Retina (tissue), 1 donor: ENCODE measurements at regions not wholly inside any gene's neighbourhood (a gene's known extent, or its start where the extent isn't known, plus 50 kb on each side); places are given as distances from the start of the nearest gene placed in this dataset.
A peak's percentile ranks its signal among the peaks of the same experiment; 100 is the strongest.
"Not testable (repeated sequence)": the region's sequence is repeated elsewhere in the genome, so short reads cannot be mapped to it uniquely, and the experiment has no call there.

Experiments used
- DNase-seq: peaks from one replicate; pipeline ENCODE4 v3.0.0-alpha.2; 2016

DNA sequence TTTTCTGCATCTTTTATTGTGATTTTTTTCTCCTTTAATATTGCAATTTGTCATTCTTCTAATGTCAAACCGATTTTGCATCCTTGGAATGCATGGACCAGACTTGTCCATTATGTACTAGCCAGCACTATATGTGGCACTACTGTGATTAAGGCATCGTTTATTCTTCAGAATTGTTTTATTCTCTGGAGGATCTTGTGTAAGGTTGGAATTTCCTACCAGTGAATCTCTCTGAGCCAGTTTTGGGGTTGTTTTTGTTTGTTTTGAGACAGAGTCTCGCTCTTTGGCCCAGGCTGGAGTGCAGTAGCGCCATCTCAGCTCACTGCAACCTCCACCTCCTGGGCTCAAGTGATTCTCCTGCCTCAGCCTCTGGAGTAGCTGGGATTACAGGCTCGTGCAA is 58.5 kb downstream of the IGLL5 start:
- no peak for DNase-seq

DNA sequence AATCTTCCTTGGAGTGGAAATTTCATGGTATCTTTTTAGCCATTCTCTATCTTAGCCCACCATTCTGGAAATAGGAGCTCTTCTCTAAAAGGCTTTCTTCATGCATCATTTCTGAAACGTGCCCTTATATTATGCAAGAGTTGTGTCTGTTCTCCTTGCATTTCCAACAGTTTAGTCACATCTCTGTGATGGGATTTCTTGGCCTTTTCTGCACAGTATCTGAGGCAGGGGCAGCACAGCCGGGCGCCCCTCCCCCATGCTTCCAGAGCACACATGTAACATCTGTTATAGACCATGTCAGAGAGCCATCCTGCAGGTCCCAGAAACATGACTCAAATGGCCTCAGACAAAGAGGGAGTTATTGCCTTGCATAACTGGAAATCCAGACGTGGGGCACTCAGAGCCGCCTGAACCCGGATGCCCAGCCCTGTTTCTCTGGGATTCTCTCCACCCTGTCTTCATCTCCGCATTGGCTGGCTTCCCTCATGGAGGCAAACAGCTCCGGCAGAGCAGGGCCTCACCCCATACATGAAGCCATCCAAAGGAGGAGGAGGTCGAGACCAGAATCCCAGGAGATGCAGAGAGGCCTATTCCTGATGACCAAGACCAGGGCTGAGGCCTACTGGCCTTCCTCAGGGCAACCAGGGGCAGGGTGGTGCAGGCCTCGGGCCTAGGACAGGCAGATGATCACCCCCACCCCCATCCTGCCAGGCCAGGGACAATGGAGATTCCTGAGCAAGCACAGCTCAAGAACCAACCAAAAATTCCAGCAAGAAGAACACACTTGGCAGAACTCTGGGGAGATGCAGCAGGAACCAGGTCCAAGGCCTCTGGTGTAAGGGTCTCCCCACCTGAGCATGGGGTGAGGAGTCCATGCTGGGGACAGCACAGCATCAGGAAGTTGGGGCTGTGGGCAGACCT is 61.3 kb downstream of the IGLL5 start:
- DNase-seq, result no peak

DNA sequence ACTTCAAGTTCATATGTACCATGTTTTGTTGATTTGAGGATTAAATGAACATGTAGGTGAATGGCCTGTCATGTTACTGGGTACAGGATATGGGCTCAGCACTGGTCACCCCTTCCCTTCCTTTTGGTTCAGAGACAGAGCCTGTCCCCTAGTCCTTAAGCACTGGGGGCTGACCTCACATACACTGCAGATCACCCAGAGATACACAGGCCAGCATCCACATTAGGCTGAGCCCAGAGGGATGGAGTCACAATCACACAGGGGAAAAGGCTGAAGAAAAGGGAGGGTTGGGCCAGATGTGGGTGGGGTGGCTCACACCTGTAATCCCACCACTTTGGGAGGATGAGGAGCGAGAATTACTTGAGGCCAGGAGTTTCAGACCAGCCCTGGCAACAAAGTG is 62.3 kb downstream of the IGLL5 start:
- no peak for DNase-seq

DNA sequence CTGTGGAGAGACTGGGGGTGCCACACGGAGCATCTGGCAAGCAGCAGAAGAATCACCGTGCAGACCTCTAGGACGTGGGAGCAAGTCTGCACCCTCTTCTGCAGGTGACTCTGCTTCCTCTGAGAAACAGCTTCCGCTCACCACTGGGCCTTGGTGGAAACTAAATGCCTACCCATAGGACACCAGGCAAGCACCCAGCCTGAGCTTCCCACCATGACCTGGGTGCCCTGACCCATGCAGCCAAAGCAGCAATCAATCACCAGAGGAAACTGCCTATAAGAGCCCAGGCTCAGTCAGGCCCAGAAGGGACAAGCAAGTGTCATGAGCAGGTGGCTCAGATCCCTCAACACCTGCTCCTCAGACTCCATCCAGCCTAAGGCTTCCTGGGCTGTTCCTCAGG is 63.4 kb downstream of the IGLL5 start:
- no peak for DNase-seq

DNA sequence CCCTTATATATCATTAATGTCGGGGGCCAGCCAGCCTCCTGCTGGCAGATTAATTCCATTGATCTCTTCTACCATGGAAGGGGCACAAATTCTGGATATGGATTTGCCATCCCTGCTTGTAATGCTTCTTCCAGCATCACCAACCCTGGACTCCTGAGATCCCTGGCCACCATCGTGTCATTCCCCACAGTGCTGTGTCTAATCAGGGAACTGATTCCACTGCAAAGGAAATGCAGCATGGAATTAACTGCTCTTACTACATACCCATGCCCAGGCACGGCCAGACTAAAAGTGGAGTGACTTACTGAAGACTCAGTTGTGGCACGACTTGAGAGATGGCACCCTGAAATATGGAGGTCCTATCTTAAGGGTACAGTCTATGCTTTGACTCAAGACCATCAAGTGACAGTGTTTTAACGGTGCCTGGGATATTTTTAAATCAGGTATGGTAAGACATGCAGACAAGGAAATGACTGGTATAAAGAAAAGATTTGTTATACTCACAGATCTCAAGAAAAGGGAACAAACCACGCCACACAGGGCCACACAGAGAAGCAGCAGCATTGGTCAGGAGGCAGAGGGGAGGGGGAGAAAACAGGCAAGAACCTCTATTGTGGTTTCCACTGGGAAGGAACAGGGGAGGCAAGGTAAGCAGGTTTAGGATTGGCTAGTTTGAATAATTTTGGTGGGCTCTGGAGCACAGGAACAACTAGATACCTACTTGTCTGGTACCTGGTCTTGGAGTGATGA is 65.1 kb downstream of the IGLL5 start:
- no peak for DNase-seq

DNA sequence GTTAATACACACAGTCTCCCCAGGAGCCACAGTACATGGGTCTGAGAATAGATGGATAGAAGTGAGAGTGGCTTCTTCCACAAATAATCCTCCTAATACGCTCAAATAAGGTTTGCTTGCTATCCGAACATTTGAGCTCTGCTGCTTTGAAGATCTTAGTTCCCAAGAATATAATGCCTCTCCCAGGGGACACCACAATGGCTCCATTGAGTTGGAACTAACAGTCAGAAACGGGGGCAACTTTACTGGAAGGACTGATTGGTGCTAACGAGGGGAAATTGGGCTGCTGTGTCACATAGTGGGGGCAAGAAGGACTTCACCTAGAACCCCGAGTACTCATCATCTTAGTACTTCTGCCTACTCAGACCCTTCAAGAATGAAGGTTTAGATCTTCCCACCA is 66.2 kb downstream of the IGLL5 start:
- peak; percentile 73 for DNase-seq

DNA sequence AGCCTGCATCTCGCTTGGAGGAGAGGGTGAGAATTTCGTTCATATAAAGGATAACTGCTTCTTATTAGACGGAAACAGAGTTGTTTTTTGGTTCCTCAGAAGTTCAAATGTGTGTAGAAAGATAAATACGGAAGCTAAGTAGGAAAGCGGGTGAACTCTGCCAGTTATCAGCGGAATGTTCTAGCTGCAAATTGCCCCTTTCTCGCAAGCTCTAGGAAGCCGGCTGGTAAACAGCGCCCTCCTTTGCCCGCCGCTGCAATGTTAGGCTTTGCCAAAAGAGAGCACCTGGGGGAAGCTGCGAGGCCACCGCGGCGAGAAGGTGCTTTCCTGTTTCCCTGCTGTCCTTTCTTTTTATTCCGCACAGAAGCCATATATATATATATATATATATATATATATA is 67.0 kb downstream of the IGLL5 start:
- no peak for DNase-seq

DNA sequence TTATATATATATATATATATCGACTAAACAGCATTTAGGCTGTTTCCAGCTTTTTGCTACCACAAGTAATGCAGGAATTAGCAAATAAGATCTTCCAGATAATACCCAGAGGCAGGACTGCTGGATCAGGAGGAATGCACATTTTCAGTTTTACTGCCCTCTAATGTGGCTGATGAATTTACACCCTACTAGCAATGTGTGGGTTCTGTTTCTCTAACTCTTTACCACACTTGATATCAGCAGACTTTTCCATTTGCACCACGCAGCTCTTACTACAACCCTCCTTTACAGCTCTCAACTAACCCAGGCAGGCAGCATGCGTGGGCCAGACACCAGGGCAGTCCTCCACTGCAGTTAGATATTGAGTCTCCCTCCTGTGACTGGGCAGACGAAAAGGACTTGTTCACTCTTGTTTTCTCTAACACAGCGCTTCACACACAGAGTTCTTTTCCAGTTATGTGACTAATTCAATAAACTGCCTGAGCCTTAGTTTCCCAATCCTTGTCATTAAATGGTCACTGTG is 67.7 kb downstream of the IGLL5 start:
- DNase-seq, result no peak

DNA sequence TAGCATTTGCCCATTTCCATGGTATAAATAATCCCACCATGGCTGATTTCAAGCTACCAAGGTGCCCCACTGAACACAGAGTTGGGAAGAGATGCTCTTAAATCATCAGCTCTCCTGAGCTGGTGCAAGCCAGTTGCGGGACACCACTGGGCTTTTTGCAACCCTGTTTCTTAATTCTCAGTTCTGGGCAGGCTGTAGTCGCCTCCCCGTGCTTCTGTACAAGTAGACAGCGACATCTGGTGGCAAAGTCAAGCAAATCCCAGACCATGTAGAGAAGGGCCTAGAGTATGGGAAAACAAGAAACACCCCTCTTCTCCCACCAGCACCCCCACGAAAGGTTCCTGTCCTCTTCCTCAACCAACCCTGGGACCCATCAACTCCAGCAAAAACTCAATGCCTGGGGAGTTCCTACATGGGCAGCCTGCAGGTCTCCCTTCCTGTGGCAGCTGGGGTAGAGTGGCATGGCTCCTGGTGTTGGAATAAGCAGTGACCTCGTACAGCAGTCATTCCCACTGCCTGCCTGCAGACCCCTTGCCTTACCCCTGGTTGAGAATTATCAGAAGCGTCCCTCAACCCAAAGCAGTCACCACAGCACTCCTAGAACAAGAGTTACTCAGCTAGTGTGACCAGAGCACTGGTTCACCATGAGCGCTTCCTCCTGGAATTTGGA is 68.4 kb downstream of the IGLL5 start:
- DNase-seq, result peak; percentile 82

DNA sequence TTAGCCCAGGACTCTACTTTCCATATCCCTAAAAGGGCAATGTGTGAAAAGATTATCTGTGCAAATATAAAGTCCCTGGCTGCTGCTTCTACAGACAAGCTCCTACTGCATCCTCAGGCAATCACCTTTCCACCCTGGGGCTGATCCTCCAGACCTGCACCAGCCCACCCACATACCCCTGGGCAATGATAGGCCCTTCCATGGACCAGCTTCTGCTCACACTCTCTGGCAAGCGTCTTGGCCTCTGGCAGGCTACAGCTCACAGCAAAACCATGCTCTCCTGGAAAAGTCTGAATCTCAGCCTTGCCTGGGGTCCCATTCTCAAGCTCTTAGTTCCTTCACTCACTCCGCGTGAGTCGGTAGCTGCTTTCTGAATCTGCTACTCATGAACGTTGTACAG is 69.5 kb downstream of the IGLL5 start:
- no peak for DNase-seq

DNA sequence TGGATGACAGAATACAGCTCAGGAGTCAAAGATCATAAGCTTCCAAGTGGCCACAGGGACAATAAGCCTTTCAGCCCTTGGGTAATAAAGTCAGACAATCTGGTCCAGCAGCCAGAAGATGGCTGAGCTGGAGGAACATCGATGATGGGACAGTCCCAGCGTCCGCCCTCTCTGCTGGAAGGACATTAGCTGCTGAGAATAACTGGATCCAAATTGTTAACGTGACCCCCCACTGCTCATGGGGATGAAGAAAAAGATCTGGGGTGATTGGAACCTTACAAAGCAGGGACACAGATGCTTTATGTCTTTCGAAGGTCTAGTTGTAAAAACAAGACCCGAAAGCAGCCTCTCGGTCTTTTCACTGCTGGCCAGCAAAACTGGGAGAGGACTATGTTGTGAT is 71.0 kb downstream of the IGLL5 start:
- DNase-seq, result no peak

DNA sequence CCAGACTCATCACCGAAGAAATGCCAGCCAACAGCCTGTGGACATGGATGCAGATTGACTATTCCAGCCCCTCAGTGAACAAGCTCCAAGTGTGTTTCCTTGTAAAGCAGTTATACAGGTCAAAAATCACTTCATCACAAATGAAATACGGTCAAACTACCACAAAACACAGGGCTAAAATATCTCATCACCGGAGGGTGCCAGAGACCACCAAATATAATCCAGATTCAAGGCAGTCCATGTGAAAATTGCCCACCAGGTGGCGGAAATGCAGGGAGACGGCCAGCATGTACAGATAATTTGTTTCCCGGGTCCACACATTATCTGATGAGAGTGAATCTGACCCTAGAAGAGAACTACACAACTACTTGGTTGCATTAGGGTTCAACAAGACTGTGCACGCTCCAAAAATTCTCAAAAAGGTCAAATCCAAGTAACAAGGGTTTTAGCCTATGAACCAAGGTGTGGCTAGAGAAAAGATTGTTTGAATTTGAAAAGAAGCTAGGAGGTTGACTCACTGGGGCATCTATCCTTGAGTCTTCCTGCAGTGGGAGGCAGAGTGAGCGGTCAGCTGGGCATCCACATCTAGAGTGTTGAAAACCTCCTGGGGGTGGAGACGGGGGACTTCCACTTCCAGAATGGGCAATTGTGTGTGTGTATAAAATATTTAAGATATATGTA is 71.7 kb downstream of the IGLL5 start:
- peak; percentile 92 for DNase-seq

DNA sequence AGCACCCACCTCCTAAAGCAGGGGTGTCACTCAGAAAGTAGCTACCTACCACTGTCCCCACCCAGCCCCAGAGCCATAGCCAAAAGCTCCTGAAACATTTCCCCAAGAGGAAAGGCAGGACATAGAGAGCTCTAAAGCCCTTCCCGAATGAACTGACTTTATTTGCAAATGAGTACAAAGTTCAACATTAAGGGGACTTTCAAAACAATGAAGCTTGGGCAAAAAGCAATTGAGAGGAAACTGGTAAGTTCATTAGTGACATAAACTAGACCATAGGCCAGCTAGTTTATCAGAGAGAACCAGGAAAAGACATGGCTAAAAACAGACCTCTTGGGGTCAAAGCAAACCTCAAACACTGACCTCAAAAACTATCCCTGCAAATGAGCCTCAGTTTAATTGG is 72.7 kb downstream of the IGLL5 start:
- no peak for DNase-seq

DNA sequence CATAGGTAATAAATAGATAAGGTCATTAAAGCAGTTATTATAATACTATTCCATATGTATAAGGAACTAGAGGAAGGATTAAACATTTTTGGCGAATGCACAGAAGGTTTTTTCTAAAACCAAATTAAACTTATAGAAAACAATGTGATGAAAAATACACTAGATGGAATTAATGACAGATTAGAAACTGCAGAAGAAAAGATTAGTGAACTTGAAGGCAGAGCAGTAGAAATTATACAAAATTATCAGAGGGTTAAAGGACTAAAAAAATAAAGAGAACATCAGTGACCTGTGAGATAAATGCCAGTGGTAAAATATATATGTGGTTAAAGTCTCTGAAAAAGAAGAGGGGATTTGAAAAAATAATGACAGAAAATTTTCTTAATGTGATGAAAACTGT is 74.0 kb downstream of the IGLL5 start:
- DNase-seq, result no peak

DNA sequence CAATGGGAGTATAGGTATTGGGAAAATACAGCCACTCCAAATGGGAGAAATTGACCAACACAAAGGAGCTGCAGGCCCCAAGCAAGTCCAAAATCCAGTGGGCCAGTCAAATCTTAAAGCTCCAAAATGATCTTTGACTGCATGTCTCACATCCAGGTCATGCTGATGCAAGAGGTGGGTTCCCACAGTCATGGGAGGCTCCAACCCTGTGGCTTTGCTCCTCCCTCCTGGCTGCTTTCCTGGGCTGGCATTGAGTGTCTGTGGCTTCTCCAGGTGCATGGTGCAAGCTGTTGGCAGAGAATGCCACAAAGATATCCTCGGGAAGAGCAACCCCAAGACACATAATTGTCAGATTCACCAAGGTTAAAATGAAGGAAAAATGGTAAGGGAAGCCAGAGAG is 80.8 kb downstream of the IGLL5 start:
- no peak for DNase-seq

DNA sequence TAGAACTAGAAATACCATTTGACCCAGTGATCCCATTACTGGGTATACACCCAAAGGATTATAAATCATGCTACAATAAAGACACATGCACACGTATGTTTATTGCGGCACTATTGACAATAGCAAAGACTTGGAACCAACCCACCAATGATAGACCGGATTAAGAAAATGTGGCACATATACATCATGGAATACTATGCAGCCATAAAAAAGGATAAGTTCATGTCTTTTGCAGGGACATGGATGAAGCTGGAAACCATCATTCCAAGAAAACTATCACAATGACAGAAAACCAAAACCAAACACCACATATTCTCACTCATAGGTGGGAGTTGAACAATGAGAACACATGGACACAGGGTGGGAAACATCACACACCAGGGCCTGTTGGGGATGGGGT is 85.0 kb downstream of the IGLL5 start:
- not testable (repeated sequence) for DNase-seq

DNA sequence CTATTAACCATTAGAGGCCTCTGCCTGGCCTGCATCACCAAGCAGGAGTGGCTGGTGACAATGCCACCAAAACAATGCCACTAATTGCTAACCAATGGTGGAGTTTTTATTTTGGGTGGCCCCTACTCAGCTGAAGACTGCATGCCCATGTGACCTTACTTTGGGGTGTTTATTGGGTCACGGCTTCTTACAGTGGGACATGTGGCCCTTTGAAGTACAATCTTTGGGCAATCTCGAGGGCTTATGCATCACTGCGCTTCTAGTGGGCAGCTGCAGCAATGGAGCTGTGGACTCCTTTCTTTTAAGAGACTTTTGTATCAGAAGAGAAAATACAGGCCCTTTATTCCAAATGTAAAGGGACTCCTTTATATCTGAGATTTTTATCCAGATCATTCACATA is 85.7 kb downstream of the IGLL5 start:
- DNase-seq, result no peak

DNA sequence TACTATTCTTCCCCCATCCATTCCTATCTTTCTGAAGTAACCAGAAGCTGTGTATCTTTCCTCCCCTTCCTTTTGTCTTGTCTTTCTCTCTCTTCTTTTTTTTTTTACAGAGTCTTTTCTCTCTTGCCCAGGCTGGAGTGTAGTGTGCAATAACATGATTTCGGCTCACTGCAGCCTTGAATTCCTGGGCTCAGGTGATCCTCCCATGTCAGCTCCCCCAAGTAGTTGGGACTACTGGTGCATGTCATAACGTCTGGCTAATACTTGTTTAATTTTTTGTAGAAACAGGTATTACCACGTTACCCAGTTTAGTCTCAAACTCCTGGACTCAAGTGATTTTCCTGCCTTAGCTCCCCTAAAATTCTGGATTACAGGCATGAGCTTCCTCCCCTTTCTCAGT is 86.5 kb downstream of the IGLL5 start:
- no peak for DNase-seq

DNA sequence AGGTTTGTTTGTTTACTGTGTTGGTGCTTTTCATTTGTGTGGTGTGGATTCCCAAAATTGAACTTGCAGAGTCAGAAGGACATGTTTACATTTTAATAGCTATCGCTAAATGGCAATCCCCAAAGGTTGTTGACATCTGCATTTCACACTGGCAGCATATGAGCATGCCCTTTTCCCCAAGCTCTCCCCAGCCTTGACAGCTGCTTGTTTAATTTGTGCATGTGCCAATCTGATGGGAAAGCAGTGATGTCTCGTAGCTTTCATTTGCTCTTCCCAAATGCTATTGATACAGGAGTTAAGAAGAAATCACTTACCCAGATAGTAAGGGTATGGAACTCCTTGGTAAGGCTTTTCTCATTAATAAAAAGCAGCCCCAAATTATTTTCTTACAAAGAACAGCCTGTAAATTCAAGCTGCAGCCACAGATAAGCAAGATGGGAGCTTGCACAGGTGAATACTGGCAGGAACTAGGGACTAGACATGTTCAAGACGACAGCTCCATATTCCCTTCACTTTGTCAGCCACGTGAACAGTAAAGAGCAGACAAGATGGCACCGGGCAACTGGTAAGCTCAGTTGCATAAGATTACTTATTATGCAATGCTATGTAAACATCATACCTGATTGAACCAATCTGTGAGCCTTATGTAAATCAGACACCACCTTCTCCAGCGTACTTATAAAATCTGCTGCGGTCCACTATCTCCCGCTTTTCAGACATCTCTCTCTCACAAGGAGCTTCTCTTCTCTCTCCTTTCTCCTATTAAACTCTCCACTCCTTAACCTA is 87.4 kb downstream of the IGLL5 start:
- no peak for DNase-seq

DNA sequence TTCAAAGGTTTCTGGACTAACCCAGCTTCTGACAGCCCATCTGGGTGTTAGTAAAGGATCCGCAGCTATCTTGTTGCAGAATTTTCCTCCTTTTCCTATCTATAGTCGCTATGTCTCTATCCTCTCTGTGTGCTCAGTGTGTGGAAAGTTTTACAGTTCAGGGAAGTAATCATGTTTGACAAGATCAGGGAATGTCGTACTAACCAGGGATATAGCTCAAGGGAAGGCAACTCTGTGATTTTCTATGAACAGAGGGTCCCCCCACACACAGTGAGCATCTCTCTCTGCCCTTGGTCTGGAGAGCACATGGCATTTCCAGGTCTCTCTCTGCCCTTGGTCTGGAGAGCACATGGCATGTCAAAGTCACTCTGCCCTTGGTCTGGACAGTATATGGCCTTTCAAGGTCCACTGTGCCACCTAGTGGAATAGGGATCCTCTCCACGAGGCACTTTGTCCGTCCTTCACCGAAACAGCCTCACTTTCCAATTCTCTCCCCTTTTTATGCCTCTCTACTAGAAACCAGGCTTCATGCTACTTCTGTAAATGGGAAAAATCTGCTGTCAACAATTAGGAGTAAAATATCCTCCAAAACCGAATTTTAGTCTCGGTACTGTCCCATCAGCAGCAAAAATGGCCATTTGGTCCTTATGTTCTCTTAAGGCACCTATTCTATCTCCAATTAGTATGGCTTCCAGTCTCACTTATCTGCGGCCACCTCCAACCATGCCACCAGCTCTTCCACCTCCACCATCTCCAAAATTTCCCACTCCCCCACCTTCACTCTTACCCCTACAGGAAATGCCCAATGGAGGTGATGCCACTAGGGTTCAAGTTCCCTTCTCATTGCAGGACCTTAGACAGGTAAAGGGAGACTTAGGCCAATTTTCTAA is 88.7 kb downstream of the IGLL5 start:
- DNase-seq, result no peak
